Neural progenitor cell (in vitro differentiated cells): ENCODE measurements at regions not wholly inside any gene's neighbourhood (a gene's known extent, or its start where the extent isn't known, plus 50 kb on each side); places are given as distances from the start of the nearest gene placed in this dataset.

Experiments
- DNase-seq: peaks from one replicate; pipeline ENCODE4 v3.0.0-alpha.2; 2016; ENCODE audit warnings: low spot score
- H2AFZ ChIP-seq: fragments of 200-600 bp; sonication (generic); replicated peaks from 2 replicates; pipeline ENCODE4 v1.6.1; 2016; ENCODE audit warnings: antibody characterized with exemption
- H3F3A ChIP-seq: fragments of 200-600 bp; sonication (generic); 2 replicates; pipeline ENCODE4 v1.6.1; 2016; ENCODE audit warnings: antibody characterized with exemption, low read depth
- H3K27ac ChIP-seq: fragments of 200-600 bp; sonication (generic); 2 replicates; pipeline ENCODE4 v1.5.1; 2016; ENCODE audit warnings: mild to moderate bottlenecking
- H3K27me3 ChIP-seq: fragments of 200-600 bp; sonication (generic); 2 replicates; pipeline ENCODE4 v1.6.1; 2016; ENCODE audit warnings: mild to moderate bottlenecking, moderate library complexity
- H3K36me3 ChIP-seq: fragments of 200-600 bp; sonication (generic); 2 replicates; pipeline ENCODE4 v1.5.1; 2016
- H3K4me1 ChIP-seq: fragments of 200-600 bp; sonication (generic); 2 replicates; pipeline ENCODE4 v1.6.1; 2016; ENCODE audit warnings: mixed run types
- H3K4me2 ChIP-seq: fragments of 200-600 bp; sonication (generic); 2 replicates; pipeline ENCODE4 v1.6.1; 2016
- H3K4me3 ChIP-seq: fragments of 200-600 bp; sonication (generic); 2 replicates; pipeline ENCODE4 v1.5.1; 2016
- H3K79me2 ChIP-seq: fragments of 200-600 bp; sonication (generic); 2 replicates; pipeline ENCODE4 v1.6.1; 2016; ENCODE audit warnings: low read depth
- H3K9ac ChIP-seq: fragments of 200-600 bp; sonication (generic); 2 replicates; pipeline ENCODE4 v1.6.1; 2016
- H3K9me3 ChIP-seq: fragments of 200-600 bp; sonication (generic); 2 replicates; pipeline ENCODE4 v1.5.1; 2016; ENCODE audit warnings: low read depth
- H4K20me1 ChIP-seq: fragments of 200-600 bp; sonication (generic); 2 replicates; pipeline ENCODE4 v1.6.1; 2016; ENCODE audit warnings: low read depth
- H3K27ac Mint-ChIP-seq: 3 replicates; pipeline ENCODE4 v1.8.0; 2021; ENCODE audit warnings: mixed read lengths
- H3K27me3 Mint-ChIP-seq: 2 replicates; pipeline ENCODE4 v1.8.0; 2022; ENCODE audit warnings: low read depth, mild to moderate bottlenecking, inconsistent platforms, moderate library complexity, mixed read lengths; ENCODE audit not compliant: insufficient read depth
- H3K36me3 Mint-ChIP-seq: 3 replicates; pipeline ENCODE4 v1.8.0; 2021; ENCODE audit warnings: mixed read lengths
- H3K4me1 Mint-ChIP-seq: 3 replicates; pipeline ENCODE4 v1.8.0; 2021; ENCODE audit warnings: mixed read lengths
- H3K4me3 Mint-ChIP-seq: 3 replicates; pipeline ENCODE4 v1.8.0; 2021; ENCODE audit warnings: mild to moderate bottlenecking, moderate library complexity, mixed read lengths
- H3K9me3 Mint-ChIP-seq: 3 replicates; pipeline ENCODE4 v1.8.0; 2020; ENCODE audit warnings: mixed read lengths
- EZH2 ChIP-seq: fragments of 200-600 bp; sonication (generic); IDR thresholded peaks from 2 replicates; pipeline ENCODE4 v1.6.1; 2017; ENCODE audit warnings: antibody characterized with exemption, mild to moderate bottlenecking, moderate library complexity
- EZH2phosphoT487 ChIP-seq: fragments of 200-600 bp; sonication (generic); IDR thresholded peaks from 2 replicates; pipeline ENCODE4 v1.6.1; 2017; ENCODE audit warnings: antibody characterized with exemption
- TF ChIP-seq, protein P1 (sequence below): fragments of 200-600 bp; sonication (generic); IDR thresholded peaks from 2 replicates; pipeline ENCODE4 v1.5.1; 2017; ENCODE audit warnings: antibody characterized with exemption, mild to moderate bottlenecking

DNA sequence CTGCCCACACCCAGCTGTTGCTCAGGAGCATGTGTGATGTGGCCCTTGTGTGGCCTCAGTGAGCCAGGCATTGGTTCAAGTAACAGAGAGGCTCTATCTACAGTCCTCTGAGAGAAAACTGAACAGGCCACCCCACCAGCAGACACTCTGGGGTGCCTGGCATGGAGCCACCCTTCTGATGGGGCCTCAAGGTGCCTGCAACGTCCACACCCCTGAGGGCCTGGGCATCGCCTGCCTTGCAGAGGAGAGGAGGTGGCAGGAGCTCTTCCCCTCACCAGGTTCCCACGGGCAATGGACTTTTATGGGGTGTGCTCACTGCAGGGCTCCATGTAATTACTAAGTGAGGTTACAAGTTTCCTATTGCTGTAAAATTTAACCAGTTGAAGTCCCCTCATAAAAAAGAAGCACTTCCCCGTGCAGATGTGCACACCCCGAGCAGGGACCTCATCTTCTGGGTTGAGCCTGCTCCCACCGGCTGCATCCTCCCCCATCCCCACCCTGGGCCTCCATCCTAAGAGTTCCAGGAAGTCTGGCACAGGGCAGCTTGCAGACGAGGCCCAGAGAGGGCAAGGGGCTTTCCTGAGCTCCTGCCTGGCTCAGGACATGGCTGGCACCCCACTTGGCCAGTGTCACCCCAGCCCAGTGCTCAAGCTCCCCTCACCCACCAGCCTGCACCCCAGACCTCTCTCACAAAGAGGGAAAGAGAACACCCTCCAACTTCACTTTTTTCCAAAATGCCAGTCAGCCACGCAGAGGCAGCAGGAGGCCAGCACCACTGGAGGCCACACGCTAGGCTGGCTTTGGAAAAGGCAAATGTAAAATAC is 270.4 kb upstream of the RTL1 start:
- no peaks in the 10 kb centered on the region for H3K79me2 ChIP-seq
- H3K4me3 ChIP-seq: no peak overlapping the region
- no peaks in the 10 kb centered on the region for H3K36me3 ChIP-seq
- Mint-ChIP-seq H3K4me1 (peaks cover 21% of the 10 kb centered on the region), H3K27me3 (peaks cover 2% of the 10 kb centered on the region), H3K36me3 (peaks cover 6% of the 10 kb centered on the region), H3K9me3 (peaks cover 26% of the 10 kb centered on the region), H3K27ac (no peak overlapping the region), H3K4me3 (no peak overlapping the region)
- H3F3A ChIP-seq: no peaks in the 10 kb centered on the region
- TF ChIP-seq EZH2: no peak
- TF ChIP-seq EZH2phosphoT487: no peak
- TF ChIP-seq, protein P1, sequence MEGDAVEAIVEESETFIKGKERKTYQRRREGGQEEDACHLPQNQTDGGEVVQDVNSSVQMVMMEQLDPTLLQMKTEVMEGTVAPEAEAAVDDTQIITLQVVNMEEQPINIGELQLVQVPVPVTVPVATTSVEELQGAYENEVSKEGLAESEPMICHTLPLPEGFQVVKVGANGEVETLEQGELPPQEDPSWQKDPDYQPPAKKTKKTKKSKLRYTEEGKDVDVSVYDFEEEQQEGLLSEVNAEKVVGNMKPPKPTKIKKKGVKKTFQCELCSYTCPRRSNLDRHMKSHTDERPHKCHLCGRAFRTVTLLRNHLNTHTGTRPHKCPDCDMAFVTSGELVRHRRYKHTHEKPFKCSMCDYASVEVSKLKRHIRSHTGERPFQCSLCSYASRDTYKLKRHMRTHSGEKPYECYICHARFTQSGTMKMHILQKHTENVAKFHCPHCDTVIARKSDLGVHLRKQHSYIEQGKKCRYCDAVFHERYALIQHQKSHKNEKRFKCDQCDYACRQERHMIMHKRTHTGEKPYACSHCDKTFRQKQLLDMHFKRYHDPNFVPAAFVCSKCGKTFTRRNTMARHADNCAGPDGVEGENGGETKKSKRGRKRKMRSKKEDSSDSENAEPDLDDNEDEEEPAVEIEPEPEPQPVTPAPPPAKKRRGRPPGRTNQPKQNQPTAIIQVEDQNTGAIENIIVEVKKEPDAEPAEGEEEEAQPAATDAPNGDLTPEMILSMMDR: no peak
- no peak for DNase-seq
- H3K27me3 ChIP-seq: no peaks in the 10 kb centered on the region
- no peaks in the 10 kb centered on the region for H4K20me1 ChIP-seq
- no peaks in the 10 kb centered on the region for H3K4me1 ChIP-seq
- H3K9me3 ChIP-seq: no peaks in the 10 kb centered on the region
- no peak overlapping the region for H2AFZ ChIP-seq
- H3K27ac ChIP-seq: no peak overlapping the region
- H3K4me2 ChIP-seq: no peak overlapping the region
- H3K9ac ChIP-seq: no peak overlapping the region

DNA sequence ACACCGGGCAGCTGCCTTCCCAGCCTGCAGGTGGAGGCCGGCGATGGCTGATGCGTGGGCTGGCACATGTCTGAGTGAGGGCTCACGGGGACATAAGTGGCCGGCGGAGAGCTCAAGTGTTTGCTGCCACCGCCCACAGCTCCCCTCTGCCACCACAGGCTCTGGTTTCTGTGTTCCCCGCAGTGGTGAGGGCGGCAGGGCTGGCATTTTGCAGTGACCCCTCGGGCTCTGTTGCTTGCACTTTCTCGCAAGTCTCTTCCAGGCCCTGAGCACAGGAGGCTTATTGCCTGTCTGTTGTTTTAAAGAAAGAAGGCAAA is 271.0 kb upstream of the RTL1 start:
- TF ChIP-seq EZH2 (no peak), EZH2phosphoT487 (no peak)
- TF ChIP-seq, protein P1: no peak
- Histone ChIP-seq H3K79me2 (no peaks in the 10 kb centered on the region), H3K27ac (no peak overlapping the region), H3F3A (no peaks in the 10 kb centered on the region), H3K9me3 (no peaks in the 10 kb centered on the region), H4K20me1 (no peaks in the 10 kb centered on the region), H3K27me3 (no peaks in the 10 kb centered on the region), H3K4me1 (no peaks in the 10 kb centered on the region), H2AFZ (no peak overlapping the region), H3K9ac (no peak overlapping the region), H3K36me3 (no peaks in the 10 kb centered on the region), H3K4me3 (no peak overlapping the region), H3K4me2 (no peak overlapping the region)
- Mint-ChIP-seq H3K4me3 (no peak overlapping the region), H3K27me3 (peaks cover 2% of the 10 kb centered on the region), H3K27ac (no peak overlapping the region), H3K4me1 (peaks cover 21% of the 10 kb centered on the region), H3K36me3 (peaks cover 6% of the 10 kb centered on the region), H3K9me3 (peaks cover 25% of the 10 kb centered on the region)
- DNase-seq: no peak

DNA sequence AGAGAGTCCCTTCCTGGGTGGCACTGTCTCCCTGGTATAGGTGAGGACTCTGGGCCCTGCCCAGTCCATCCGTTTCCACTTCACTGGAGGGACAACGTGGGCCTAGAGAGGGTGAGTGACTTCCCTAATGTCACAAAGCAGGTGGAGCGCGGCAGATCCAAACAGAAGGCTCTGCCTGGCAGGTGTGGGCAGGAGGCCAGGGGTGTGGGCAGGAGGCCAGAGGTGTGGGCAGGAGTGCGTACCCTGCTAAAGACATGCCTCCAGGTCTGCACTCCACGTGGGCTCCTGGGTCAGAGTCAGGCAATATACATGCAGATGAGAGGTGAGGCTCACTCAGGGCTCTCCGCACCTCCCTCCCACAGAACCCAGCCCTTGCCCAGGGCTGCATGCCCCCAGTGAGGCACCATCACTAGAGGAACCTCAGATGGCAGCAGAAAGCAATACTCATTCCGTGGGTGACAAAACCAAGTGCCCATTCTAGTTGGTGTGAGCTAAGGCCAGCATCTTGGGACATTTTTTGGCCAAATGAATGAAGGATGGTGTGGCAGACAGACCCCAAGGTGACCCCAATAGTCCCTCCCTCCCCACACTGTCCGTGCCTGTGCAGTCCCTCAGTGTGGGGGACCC is 271.6 kb upstream of the RTL1 start:
- H3K9ac ChIP-seq: no peak overlapping the region
- H2AFZ ChIP-seq: no peak overlapping the region
- H3K4me3 ChIP-seq: no peak overlapping the region
- DNase-seq: no peak
- no peaks in the 10 kb centered on the region for H3K4me1 ChIP-seq
- no peaks in the 10 kb centered on the region for H3K9me3 ChIP-seq
- no peaks in the 10 kb centered on the region for H3F3A ChIP-seq
- H3K36me3 Mint-ChIP-seq: peaks cover 6% of the 10 kb centered on the region
- no peaks in the 10 kb centered on the region for H3K27me3 ChIP-seq
- H3K79me2 ChIP-seq: no peaks in the 10 kb centered on the region
- TF ChIP-seq, protein P1: no peak
- TF ChIP-seq EZH2: no peak
- TF ChIP-seq EZH2phosphoT487: no peak
- H3K27me3 Mint-ChIP-seq: peaks cover 3% of the 10 kb centered on the region
- H3K27ac Mint-ChIP-seq: no peak overlapping the region
- H4K20me1 ChIP-seq: no peaks in the 10 kb centered on the region
- no peak overlapping the region for H3K4me3 Mint-ChIP-seq
- H3K9me3 Mint-ChIP-seq: peaks cover 22% of the 10 kb centered on the region
- H3K4me1 Mint-ChIP-seq: peaks cover 21% of the 10 kb centered on the region
- no peak overlapping the region for H3K27ac ChIP-seq
- no peaks in the 10 kb centered on the region for H3K36me3 ChIP-seq
- H3K4me2 ChIP-seq: no peak overlapping the region
